ENCODE measurements at regions not wholly inside any gene's neighbourhood (a gene's known extent, or its start where the extent isn't known, plus 50 kb on each side); places are given as distances from the start of the nearest gene placed in this dataset.

DNA sequence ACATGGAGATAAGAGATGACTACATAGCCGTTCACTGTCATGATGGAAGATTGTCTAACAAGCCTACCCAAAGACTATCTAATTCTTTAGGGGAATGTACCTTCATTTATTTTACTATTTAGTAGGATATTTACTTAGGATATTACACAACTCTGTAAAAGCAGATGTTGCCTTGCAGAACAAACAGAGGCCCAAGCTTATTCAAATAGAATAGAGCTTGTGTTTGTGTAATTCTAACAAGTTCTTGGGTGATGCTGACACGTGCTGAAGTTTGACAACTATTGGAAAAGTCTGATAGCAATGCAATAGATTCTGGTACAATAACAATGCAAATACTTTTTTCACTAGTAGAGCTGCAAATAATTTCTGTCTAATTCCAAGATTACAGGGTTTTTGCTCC, 447.6 kb downstream of the TOX3 start:
- DNase-seq, result no peak

DNA sequence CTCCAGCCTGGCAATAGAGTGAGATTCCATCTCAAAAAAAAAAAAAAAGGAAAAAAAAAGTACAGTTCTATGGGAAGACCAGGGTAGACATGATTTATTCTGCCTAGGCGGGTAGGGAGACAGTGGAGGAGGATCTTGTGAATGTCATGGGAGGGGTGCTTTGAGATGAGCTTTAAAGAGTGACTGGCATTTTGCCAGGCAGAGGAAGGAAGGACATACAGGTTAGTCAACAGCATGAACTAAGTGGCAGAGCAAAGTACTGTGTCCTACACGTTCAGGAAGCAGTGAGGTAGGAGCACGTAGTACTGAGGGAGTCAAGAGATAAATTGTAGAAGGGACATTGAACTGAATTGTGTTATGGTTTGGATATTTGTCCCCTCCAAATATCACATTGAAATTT, 451.5 kb downstream of the TOX3 start:
- DNase-seq, result no peak

DNA sequence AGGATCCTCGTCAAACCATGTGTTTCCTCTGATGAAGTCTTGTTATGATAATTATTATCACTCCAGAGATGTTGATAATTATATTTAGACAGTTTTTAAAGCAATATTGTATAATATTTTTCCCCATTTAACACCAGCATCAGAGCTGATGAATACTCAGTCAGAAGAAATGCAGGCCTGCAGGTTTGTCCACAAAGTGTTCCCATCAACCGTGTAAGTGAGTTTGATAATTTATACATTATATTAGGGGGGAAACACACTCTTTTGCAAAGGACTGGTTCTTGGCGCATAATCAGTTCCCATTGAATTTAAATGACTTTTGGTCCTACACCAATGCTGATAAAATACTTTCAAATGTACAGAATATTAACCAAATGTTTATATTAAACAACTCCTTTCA, 454.8 kb downstream of the TOX3 start:
- DNase-seq, result no peak

DNA sequence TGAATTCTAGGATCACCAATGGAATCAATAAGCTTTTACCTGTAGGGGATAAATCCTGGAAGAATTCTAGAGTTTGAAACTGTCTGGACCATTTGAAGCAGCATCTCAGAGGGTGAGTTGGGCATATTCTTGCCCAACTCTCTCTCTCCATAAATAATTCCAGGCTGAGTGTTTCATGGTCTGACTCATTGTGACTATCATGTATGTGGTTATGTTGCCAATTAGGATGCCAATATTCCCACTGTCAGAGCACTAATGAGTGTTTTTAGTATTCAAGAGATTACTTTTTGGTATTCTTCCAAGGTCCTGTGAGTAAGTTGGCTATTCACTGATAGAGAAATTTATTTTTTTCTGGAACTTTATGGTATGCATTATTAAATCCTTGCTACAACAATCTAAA, 456.9 kb downstream of the TOX3 start:
- DNase-seq, result no peak

DNA sequence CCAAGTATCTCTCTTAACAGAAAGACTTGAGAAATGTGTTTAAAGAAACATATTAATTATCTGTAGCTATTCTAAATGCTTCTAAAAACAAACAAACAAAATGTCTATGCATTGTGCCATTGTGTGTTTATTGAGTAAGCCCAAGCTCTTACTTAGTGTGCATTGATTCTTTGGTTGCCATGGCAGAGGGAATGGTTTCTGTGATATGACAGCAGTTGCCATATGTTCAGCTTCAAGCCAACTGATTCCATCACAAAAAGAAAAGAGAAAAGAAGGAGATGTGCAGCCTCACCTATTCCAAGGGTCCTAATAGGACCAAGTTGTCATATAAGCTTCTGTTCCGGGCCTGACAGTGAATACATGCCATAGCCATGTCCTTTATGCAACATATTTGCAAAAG, 457.5 kb downstream of the TOX3 start:
- DNase-seq, result no peak

DNA sequence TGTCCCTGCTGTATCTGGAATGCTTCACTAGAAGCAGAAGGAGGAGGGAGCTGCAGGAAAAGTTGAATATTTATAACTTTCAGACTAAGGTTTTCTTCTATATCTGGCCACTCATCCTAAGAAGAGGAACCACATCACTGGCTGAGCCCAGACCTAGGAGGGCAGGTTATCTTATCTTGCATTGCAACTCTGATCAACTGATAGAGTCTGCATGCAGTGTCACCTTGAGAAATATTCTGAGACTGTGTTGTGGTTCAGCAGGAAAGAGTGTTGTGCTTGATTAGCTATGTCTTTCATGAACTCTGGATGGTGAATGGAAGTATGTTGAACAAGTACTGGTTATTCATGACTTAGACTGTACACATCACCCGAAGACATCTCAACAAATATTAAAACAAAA, 460.0 kb downstream of the TOX3 start:
- DNase-seq, result no peak

DNA sequence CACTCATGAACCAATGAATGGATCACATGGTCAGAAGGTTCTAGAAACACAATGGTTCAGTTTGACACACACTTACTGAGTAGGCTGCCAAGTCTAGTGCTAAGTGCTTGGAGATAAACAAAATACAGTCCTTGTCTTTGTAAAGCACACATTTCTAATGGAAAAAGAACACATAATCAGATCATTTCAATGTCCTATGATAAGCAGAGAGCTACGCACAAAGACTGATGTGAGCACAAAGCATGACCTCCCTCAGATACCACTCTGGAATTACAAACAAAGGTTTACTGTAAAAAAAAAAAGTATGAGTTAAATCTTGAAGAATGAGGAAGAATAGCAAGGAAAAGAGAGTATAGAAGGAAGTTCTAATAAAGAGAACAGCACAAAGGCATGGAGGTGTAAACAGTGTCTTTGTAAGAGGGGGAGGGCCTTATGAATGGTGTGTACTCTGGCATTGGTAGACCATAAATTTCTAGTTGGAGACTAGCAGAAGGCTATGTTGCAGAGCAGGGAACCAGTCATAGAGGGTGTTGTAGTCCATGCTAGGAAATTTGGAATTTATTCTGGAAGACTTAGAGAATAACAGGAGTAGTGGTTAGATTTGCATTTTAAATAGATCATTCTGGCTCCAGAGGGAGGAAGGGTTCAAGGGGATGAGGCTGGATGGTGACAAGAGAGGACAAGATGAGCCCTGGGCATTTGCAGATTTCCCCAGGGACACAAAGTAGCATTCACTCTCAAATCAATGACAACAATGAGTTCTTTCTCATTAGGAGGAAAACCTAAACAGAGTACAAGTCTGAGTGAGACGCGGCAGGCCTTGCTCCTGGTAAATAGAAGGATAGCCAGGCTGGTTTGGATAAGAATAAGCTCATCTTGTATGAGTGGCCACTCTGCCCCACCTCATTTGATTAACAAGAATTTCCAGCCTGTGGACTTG, 468.0 kb downstream of the TOX3 start:
- no peak for DNase-seq

DNA sequence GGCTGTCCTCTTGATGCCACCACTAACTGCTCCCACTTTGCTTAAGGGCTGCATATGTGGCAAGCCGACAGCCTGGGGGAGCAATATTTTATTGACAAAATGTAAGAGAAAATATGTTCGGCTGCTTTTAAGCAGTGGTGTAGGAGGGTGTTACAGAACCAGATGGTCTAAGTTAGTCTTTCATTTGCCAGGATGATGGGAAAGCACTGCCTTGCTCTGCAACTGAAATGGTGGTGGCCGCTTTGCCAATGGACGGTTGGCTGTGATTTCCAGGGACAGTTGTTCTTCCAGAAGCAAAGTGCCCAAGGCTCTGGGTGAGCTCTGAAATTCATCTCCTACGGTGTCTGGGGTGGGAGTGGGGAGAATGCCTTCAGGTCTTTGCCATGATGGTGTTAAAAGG, 469.3 kb downstream of the TOX3 start:
- no peak for DNase-seq

DNA sequence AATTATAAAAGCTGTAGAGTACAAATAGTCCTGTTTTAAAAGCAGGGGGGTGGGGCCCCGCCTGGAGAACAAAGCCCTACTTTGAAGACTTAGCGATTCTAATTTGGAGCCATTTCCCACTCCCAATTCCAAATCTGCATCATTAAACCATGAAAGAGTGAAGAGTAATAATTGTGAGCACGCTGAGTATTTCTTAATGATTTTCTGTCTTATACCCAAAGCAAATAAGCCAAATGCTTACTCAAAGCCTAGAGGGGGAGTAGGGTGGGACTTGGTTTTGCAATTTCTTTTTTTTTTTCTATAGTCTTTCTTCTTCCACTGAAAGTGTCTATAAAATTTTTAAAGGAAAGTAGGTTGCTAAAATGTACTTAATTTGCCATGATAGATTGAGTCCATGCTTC, 470.1 kb downstream of the TOX3 start:
- no peak for DNase-seq

DNA sequence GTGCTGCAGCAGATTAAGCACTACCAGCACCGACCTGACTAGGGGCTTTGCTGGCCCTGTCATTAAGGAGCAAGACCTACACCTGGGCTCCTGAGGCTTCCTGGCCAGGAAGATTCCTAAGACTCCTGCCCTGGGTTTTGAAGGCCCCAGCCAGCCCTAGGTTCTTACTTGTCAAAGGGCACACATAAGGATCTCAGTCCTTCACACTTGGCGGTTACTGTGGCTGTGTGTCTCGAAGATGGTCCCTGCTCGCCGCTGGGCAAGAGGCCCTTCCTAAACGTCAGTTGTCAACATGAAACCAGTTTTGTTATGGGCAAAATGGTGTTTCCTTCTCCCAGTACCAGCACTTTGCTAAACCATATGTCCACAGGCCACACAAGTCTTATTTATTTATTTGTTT, 470.6 kb downstream of the TOX3 start:
- DNase-seq, result no peak

DNA sequence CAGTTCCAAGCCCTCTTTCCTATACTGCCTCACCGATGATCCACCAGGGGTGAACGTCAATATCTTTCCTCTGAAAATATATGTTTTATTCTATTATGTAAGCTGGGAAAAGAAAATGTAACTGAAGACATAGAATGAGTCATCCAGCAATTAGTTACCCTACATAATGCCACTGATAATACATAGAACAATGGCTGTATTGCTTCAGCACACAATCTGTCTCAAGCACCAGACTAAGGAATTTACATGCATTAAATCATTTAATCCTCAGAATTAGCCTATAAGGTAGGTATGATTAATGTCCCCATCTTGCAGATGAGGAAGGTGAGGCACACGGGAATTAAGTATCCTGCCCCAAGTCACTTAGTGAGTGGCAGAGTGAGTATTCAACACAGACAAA, 472.8 kb downstream of the TOX3 start:
- no peak for DNase-seq

DNA sequence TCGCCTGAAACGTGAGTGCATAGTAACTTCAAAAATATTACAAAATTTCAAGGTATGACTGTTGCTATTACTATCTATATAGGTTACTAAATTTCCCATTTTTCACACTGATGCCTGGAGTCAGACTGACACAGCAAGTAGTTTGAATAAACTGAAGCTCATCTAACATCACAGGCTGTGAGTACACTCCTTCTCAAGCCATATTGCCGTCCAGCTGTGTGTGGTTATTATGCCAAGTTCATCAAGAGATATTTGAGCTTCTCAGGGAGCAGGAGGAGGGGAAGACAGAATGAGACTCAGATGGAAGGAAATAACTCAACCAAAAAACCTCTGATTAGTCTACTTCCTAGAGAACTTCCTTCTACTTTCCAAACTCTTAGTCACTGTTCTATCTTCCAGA, 473.9 kb downstream of the TOX3 start:
- no peak for DNase-seq

DNA sequence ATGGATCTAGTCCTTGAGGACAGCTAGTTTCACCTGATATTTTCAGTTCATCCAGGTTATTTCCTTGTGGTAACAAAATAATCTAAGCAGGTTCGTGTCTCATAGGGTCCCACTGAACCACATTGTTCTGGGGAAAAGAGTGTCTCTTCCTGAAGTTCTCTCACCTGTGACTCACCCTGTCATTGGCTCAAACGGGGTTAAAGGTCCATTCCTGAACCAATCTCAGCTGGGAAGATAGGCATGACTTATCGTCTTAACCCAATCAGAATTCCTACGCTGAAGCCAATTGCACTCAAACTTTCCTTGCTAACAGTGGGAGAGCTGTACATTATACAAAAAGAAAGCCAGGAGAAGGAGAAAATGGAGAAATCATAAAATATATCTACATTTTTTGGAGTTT, 475.8 kb downstream of the TOX3 start:
- no peak for DNase-seq

DNA sequence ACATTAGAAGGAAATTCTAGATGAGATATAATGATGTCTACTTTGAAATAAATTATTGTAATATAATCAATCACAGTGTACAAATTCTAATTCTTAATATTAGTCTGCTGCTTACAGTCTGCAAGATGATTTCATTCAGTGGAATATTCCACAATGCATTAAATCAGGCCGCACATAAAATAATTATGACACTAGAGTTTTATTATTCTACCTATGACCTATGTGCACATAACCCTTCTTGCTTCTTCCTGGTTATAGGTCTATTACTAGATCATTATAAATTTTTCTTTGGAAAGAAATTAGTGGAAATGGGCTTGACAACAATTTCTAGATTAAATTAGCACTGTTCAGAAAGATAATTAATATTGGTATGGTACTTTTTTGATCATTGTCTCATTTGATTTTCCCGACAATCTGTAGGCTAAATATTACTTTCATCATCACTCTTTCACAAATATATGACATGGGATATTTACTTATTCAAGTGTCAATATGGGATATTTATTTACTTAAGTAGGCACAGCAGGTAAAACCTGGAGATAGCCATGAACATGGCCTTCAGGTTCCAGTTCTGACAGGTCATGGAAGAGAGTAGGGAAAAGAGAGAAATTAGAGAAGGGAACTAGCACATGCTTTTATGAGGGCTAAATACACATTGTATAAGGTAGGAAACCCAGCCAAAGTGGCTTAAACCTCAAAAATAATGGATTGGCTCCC, 476.4 kb downstream of the TOX3 start:
- no peak for DNase-seq

DNA sequence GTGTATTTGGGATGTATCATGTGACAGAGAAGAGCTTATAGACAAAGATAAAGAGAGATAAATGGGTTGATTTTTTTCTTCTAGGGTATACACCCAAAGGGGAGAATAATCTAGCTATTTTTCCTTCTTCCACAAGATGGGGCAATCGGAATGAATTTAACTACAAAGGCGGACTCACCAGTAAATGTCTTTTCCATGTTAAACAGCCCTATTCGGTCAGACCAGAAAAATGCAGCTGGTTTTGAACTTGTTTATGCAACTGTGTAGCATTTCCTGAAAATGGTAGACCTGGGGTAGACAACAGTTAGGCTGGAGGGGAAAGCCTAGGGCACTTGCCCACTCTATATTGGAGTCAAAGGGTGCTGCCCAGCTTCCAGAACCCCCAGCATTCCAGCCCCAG, 477.1 kb downstream of the TOX3 start:
- DNase-seq, result no peak

DNA sequence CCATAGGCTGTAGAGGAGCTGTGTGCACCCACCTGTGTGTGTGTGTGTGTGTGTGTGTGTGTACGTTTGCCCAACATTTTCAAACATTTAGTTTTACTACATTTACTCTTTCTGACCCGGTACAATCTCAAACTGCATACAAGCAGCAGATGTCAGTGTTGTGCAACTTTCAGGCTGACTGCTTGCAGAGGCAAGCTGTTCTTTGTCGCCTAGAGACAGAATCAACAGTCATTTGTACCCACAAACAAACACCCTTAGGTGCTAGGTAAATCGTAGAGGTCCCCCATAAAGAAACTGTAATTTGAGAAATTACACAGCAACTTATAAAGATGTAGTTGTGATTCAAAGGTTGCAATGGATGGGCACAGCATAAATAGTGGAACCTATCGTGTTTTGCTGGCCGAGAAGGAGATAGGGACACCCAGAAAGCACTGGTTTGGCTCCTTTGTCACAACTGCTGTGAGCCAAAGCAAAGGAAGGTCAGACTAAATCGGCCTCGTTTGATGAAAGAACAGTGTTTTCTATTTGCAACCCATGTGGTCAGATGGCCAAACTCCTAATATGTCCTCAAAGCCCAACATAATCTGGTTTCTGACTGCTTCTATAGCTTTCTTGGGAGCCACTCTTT, 478.4 kb downstream of the TOX3 start:
- no peak for DNase-seq

DNA sequence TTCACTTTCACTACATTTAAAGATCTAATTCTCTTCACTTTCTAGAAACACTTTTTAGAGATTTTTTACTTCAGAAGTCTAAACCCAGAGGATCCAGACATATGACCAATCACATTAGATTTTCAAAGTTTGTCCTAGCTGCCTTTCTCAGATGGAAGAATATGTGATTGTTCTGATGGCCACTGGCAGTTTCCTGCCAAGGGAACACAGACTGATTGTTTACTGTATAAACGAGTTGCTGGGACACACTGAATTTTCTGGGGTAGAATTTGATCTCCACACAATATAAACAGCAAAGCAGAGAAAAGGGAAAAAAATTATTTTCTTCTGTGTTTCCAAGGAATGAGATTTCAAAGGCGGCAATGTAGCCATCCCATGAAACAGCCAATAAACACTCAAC, 480.0 kb downstream of the TOX3 start:
- DNase-seq, result no peak

DNA sequence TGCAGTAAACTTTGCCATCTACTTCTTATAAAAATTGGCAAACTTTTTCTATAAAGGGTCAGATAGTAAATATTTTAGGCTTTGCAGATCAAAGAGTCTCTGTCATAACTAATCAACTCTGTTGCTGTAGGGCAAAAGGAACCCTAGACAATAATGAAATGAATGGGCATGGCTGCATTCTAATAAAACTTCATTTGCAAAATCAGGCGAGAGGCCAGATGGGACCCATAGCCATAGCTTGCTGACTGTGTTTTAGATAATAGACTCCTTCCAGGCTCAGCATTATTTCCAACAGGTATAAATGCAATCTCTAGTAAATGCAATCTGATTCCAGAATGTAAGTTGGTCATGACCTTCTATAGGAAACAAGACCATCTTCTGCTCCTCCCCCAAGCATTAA, 490.7 kb downstream of the TOX3 start:
- DNase-seq, result no peak

DNA sequence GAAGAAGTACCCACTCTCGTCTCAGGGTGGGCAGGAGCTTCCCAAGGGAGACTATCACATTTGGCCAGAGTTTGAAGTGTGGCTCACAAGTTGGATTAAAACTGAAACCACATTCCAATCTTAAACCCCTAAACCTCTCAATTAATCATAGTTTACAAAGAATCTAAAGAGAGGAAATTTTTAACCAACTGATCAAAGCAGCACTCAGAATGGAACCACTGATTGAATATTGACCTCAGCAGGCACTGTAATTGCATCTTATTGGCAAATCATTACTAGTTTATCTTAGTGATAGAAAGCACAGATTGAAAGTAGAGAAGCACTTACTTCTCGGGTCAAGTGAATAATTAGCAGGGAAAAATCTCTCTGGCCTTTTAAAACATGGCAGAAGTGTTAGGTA, 491.6 kb downstream of the TOX3 start:
- no peak for DNase-seq

DNA sequence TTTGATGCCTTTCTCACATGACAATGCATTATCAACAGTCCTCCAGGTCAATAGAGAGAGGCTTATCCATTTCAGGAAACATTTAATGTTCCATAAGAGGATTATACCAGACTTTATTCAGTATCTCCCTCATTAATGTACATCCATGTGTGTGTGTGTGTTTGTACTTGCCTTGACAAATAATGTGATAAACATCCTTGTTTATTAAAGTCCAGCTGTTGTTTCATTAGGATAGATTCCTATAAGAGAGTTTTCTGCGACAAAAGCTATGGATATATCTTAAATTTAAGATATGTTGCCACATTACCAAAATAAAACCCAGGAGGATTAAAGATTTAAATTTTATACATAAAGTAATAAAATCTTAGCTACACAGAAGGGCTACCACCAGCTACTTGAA, 492.6 kb downstream of the TOX3 start:
- no peak for DNase-seq

DNA sequence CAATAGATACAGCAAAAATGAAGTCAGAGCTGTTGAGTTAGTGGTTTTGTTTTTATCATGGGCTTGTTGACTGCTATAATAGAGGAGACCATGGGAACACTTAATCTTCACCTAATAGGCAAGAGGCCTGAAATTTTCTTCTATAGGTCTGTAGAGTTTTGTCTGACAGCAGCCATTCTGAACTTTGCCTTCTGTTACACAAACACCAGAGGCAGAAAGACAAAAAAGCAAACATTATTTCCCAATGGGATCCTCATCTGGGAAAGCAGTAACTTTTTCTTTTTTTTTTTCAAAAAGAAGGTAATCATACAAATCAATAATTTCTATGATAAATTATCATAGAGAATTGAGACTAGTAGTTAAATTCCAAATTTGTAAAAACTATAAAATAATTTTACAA, 494.1 kb downstream of the TOX3 start:
- no peak for DNase-seq

DNA sequence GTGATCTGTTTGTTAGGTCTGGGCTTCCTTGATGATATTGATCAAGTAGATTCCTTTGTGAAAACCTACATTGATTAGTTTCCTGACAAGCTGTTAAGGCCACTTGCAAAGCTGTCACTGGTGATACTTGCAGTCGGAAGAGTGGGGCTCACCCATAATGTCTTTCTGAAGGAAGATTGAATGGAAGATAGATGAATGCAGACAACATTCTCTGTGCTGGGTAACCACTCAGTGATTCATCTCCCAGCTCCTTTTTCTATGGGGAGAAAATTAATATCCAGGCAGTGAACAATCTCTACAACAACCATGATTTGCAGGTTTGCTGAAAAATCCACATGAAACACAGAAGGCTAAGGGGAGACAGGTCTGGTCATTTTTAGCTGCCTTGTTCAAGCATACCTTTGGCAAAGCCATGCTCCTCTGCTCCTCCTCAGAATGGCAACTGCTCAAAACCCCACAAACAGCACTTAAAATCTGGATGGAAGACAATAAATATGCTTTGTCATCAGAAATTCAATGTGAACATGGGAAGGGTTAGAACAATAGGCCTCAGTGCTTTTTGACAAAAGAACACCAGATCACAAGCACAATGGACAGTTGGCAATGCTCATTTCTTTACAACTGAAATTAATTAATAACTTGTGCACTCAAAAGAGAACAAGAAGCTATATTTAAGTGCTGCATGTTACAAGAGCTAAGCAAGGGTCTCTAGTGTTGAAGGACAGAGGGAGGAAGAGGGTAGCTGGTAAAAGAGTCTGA, 495.4 kb downstream of the TOX3 start:
- no peak for DNase-seq

DNA sequence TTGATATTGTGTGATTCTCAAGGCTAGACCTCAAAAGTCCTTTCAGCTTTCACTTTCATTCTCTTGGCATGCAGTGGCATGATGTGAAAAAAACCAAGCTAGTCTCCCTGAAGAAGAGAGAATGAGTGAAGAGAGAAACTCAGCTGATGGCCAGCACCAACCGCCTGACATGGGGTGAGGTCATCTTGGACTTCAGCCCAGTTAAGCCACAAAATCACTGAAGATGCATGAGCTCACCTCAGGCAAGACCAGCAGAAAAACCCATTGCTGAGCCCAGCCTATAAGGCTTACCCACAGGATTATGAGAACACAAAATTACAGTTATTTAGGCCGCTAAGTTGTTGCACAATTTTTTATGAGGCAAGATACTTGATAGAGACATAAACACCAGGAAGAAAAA, 496.5 kb downstream of the TOX3 start:
- no peak for DNase-seq
